HG03039 (cell line): ENCODE measurements at regions not wholly inside any gene's neighbourhood (a gene's known extent, or its start where the extent isn't known, plus 50 kb on each side); places are given as distances from the start of the nearest gene placed in this dataset.

Experiments used
- ATAC-seq: cut with Tn5 transposase; IDR thresholded peaks from one replicate; pipeline ENCODE4 v1.9.1; 2021; ENCODE audit warnings: mild to moderate bottlenecking, moderate library complexity; ENCODE audit not compliant: unreplicated experiment

GRCh38 chr6:153790876-153791473, 248.1 kb upstream of the OPRM1 start:
- no peak for ATAC-seq

DNA sequence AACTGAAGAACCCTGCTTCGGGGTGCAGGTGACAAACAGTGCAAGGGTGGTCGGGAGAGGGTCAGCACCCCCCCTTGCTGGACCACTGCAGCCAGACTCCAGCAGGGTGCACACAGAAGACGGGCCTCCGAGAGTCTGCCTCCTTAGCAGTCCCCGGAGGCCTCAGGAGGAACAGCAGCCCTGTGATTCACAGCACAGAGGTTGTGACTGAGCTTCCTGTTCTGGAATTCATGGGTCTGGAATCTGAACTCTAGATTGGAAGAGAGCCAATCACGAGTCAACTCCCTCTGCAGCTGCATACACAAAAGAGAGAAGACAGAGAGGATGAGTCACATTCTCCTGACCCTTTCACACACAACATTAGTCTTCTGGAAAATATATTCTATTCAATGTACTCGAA, 249.0 kb upstream of the OPRM1 start:
- ATAC-seq: no peak

- ATAC-seq: no peak
Measured at GRCh38 chr6:153787341-153787606, 251.8 kb upstream of the OPRM1 start.

DNA sequence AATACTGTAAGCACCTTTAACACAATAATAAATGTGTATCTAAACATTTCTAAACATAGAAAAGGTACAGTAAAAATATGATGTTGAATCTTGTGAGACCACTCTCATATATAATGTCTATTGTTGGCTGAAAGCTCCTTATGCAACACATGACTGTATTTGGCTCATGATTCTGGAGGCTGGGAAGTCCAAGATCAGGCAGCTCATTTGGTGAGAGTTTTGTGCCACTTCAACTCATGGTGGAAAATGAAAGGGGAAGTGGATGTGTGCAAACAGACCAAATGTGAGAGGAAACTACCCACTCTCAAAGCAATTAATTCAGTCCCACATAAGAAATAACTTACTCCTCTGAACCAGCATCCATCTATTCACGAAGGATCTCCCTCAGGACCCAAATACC, 257.7 kb upstream of the OPRM1 start:
- no peak for ATAC-seq

DNA sequence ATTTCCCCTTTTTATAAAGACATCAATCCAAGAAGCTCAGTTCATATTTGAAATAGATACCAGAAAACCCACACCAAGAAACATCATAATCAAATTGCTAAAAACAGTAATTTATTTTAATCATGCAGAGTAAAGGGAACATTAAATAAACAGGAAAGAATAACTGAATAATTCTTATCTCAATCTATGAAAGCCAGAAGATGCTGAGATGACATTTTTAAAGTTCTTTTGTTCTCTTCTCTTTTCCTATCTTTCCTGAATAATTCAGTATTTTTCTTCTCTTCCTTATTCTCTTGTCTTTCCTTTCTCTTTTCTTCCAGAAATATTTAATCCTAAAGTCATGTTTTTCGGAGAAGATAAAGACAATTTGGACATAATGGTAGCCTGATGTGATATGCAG, 259.0 kb upstream of the OPRM1 start:
- ATAC-seq: no peak

DNA sequence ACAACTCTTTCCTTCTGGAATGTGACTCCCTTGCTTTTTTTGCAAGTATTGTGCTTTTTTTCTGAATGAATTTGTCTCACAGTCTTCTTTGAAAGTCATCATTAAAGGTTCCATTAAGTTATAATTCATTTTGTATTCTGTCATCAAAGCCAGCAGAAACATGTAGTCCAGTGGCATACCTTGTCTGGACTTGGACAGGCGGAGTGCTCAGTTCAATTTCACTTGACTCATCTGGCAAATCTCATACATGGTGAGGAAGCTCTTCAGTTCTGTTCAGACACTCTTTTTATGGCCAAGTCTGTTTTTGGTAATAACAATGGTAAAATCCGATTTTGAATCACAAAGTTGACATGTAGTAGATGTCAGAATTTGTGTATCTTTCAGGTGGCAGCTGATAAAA, 260.8 kb upstream of the OPRM1 start:
- ATAC-seq: no peak

DNA sequence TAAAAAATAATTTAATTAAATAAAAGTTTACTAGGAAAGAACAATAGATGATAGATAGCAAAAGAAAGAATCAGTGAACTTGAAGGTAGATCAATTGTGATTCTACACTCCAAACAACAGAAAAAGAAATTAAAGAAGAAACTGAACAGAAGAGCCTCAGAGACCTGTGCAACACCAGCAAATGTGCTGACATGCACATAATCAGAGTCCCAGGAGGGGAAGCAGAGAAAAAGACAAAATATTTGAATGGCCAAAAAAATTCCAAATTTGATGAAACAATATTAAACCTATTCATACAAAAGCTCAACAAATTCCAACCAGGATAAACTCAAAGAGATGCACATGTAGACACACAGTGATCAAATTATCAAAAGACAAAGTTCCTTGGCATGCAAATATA, 267.5 kb upstream of the OPRM1 start:
- ATAC-seq: no peak

DNA sequence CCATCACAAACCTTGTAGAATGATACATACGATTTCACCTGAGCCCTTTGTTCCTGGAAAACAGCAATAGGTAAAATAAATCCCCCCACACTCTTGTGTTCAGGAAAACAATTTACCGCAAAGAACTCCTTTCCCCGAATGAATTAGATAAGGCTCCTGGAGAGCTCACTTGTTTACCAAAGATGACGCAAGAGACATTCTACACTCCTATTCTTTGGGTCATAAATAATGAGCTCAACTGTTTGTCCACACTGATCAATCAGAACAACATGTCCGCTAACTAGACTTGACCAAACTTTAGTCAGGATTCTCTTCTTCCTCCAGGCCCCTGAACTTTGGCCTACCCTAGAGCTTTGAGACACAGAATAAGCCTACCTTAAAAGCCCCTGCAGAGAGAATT, 271.9 kb upstream of the OPRM1 start:
- no peak for ATAC-seq

DNA sequence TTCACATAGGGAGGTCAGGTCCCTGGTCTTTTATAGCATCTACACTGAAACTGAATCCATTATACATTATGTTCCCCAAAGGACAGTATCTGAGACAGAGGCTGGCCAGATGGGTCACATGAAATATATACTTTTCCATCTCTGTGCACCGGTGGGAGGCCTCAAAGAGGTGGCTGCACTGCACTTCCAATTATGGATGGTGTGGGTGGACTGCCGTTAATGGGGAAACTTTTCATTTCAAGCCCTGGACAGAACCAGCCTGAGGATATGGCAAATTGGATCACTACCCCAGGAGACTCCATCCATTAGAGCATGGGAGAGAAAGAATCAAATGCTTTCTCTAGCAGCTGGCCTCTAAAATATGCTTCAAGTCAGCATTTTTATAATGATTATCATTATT, 280.5 kb upstream of the OPRM1 start:
- ATAC-seq: no peak

DNA sequence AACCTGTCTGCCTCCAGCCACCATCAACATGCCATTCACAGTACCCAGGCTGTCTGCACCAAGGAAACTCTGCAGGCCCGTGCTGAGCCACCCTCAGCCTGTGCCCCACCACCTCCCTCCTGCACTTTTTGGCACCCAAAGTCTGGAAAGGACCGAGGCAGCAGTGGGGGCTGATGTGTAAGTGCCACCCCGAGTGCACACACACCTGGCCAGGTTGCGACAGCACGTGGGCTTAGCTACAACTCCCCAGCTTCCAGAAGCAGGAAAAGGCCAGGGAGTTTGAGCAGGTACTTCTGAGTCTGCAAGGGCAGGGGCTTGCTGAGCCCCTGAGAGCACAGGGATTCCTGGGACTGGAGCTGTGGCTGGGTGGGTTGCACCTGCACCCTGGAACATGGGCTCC, 303.3 kb upstream of the OPRM1 start:
- no peak for ATAC-seq

- ATAC-seq: no peak
Measured at GRCh38 chr6:153729189-153729588, 309.9 kb upstream of the OPRM1 start.

DNA sequence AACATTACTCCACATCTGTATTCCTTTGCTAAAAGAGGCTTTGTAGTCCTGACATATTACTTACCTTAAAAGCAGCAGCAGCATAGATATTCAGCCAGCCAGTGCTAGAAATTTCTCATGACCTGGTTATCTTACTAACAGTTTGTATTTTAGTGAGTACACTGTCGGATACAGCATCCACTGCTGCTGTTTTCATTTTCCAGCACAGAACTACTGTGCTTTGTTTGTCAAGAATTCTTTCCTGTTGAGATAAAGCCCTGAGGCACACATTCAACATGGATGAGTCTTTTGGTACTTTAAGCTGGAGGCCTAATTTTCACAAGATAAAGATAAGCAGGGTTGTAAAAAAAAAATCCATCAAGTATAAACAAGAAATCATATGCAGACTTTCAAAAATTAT, 311.2 kb upstream of the OPRM1 start:
- ATAC-seq: no peak

- ATAC-seq: no peak
Measured at GRCh38 chr6:153725456-153725855, 313.6 kb upstream of the OPRM1 start.

- ATAC-seq: no peak
Measured at GRCh38 chr6:153720732-153721131, 318.3 kb upstream of the OPRM1 start.

DNA sequence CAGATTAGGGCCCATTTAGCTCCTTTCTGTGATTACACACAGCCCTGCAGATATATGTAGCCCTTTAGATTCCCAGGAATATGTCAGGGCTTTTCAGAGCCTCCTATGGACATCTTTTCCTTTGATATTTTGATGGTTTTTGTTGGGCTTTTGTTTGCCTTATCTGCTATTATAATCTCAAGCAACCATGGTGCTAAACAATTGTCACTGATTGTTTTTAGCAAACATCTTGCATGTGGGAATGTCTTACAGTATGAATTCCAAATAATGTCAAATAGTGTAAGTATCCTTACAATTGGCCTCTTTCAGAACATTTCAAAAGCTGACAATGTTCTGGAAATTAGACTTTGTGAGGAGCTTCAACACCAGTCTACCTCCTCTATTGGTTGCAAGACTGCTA, 333.6 kb upstream of the OPRM1 start:
- ATAC-seq: no peak

DNA sequence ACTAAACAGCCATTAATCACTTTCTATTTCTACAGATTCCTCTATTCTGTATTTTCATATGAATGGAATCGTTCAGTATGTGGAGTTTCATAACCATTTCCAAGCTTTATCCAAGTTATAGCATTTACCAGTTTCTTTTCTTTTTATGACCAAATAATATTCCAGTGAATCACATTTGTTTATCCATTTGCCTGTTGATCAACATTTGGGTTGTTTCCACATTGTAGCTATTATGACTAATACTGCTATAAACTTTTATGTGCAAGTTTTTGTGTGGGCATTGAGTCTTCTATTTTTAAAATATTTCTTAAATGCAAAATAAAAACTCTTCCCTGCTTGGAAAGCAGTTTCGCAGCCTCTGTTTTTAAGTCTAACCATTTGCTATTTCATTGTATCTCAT, 336.4 kb upstream of the OPRM1 start:
- ATAC-seq: no peak

DNA sequence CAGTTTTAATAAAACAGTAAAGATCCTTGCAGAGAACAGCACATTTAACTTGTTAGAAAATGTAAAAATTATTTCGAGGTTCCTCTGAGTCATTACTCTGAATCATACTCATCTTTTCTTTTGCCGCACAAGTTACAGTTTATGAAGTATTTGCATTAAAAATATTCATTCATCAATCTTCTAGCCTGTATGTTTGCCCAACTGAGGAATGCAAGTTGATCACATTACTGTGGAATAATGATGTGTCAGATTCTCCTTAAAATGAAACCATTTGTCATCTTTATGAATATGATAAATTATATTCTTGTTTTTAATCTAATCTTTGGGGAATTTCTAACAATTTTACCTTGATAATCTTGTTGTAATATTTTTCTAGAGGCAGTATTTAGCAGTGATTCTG, 340.4 kb upstream of the OPRM1 start:
- no peak for ATAC-seq

GRCh38 chr6:153698001-153698400, 341.0 kb upstream of the OPRM1 start:
- no peak for ATAC-seq

GRCh38 chr6:153677522-153677921, 361.5 kb upstream of the OPRM1 start:
- no peak for ATAC-seq

DNA sequence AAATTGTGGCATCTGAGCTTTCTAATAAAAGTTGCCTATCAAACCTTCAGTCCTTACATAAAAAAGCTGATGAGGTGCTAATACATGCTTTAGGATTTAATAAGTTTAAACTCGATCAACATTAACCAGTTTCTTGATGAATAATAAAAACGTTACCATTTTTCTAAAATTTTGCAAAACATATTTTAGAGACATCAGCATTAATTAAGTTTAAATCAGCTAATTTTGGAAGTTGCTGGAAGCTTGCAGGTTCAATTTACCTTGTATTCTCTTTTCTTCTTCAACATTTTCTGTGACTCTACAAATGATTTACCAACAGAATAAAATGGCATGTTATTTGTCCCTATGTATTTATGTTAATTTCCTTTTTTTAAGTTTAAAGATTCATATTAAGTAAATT, 365.3 kb upstream of the OPRM1 start:
- ATAC-seq: no peak

DNA sequence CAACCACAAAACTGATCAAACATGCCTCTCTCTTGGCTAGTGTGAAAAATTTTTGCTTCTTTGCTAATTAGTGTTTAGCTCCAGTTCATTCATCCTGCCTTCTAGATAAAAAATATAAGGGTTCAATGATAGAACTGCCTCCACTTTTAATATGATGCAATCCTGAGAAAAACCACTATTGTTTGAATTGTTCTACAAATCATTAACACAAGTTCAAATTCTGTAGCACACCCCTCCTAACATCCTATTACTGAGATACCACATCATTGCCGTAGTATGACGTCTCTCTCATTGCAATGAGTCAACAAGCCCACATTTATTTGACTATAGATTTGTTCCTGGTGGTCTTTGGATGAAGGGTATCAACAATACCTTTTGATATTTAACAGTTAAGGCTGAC, 365.8 kb upstream of the OPRM1 start:
- ATAC-seq: no peak

GRCh38 chr6:153670403-153671026, 368.5 kb upstream of the OPRM1 start:
- no peak for ATAC-seq

DNA sequence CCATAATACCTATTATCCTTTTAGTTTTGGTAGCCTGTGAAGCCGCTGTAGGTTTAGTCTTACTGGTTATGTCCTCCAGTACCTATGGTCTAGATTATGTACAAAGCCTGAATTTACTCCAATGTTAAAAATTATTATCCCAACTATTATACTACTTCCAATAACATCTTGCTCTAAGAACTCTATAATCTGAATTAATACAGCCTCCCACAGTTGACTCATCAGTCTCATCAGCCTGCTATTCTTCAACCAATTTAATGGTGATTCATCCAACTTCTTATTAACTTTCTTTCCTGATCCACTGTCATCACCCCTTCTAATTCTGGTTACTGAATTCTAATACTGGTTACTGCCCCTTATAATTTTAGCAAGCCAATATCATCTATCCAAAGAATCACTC, 370.3 kb upstream of the OPRM1 start:
- ATAC-seq: no peak

- ATAC-seq: no peak
Measured at GRCh38 chr6:153662982-153663381, 376.1 kb upstream of the OPRM1 start.
